ENCODE measurements at regions not wholly inside any gene's neighbourhood (a gene's known extent, or its start where the extent isn't known, plus 50 kb on each side); places are given as distances from the start of the nearest gene placed in this dataset.

DNA sequence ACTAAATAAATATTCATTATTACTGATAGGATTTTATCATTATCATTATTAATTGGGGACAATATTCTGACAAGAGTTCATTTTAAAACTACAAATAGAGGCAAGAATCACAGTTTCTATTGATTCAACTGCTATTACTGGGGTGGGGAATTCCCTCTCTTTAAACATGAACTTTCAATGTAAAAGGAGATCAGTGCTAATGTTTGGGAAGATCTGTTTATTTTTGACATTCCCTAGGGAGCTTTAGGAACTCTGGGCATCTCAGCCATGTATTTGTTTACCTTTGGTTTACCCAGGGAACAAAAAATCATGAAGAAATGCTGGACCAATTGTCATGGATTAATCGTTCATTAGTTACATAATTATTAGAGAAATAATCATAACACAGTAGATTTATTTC is 443.2 kb upstream of the AKR1E2 start:
- no peak for TF ChIP-seq POLR2A (IDR thresholded peaks at IDR 0.05)
- TF ChIP-seq, protein P1, sequence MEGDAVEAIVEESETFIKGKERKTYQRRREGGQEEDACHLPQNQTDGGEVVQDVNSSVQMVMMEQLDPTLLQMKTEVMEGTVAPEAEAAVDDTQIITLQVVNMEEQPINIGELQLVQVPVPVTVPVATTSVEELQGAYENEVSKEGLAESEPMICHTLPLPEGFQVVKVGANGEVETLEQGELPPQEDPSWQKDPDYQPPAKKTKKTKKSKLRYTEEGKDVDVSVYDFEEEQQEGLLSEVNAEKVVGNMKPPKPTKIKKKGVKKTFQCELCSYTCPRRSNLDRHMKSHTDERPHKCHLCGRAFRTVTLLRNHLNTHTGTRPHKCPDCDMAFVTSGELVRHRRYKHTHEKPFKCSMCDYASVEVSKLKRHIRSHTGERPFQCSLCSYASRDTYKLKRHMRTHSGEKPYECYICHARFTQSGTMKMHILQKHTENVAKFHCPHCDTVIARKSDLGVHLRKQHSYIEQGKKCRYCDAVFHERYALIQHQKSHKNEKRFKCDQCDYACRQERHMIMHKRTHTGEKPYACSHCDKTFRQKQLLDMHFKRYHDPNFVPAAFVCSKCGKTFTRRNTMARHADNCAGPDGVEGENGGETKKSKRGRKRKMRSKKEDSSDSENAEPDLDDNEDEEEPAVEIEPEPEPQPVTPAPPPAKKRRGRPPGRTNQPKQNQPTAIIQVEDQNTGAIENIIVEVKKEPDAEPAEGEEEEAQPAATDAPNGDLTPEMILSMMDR (IDR thresholded peaks at IDR 0.05), result no peak

All from sigmoid colon (tissue), 3 donors.